HepG2 (cell line): ENCODE measurements at regions not wholly inside any gene's neighbourhood (a gene's known extent, or its start where the extent isn't known, plus 50 kb on each side); places are given as distances from the start of the nearest gene placed in this dataset.

ENCODE experiments used
- SIX1 ChIP-seq: sonication (generic); formaldehyde crosslinking; IDR thresholded peaks from 2 replicates; pipeline ENCODE4 v1.4.0; 2020; ENCODE audit warnings: missing genetic modification reagents, borderline replicate concordance
- TF ChIP-seq, protein P1 (sequence below): sonication (generic); formaldehyde crosslinking; IDR thresholded peaks from 2 replicates; pipeline ENCODE4 v1.4.0; 2020; ENCODE audit warnings: missing genetic modification reagents, borderline replicate concordance
- TF ChIP-seq, protein P2 (sequence below): sonication (generic); formaldehyde crosslinking; IDR thresholded peaks from 2 replicates; pipeline ENCODE4 v1.4.0; 2020; ENCODE audit warnings: missing genetic modification reagents

DNA sequence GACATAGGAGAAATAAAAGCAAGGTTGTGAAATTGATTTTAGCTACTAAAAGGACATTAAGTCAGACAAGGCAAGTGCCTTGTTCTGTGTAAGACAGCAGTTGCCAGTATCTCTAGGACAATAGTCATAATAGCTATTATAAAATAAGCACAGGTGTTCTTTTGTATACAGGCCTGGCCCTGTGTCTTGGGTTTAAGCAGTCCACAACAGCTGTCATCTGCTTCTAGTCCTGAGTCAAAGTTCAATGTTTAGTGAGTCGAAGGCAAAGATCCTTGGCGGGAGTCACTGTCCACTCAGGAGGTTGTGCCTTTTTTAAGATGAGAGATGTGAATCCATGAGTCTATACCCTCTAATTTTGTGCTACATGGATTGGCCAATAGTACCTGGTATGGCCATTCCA is 79.5 kb downstream of the SC5D start (continued):
- TF ChIP-seq, protein P1, sequence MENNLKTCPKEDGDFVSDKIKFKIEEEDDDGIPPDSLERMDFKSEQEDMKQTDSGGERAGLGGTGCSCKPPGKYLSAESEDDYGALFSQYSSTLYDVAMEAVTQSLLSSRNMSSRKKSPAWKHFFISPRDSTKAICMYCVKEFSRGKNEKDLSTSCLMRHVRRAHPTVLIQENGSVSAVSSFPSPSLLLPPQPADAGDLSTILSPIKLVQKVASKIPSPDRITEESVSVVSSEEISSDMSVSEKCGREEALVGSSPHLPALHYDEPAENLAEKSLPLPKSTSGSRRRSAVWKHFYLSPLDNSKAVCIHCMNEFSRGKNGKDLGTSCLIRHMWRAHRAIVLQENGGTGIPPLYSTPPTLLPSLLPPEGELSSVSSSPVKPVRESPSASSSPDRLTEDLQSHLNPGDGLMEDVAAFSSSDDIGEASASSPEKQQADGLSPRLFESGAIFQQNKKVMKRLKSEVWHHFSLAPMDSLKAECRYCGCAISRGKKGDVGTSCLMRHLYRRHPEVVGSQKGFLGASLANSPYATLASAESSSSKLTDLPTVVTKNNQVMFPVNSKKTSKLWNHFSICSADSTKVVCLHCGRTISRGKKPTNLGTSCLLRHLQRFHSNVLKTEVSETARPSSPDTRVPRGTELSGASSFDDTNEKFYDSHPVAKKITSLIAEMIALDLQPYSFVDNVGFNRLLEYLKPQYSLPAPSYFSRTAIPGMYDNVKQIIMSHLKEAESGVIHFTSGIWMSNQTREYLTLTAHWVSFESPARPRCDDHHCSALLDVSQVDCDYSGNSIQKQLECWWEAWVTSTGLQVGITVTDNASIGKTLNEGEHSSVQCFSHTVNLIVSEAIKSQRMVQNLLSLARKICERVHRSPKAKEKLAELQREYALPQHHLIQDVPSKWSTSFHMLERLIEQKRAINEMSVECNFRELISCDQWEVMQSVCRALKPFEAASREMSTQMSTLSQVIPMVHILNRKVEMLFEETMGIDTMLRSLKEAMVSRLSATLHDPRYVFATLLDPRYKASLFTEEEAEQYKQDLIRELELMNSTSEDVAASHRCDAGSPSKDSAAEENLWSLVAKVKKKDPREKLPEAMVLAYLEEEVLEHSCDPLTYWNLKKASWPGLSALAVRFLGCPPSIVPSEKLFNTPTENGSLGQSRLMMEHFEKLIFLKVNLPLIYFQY (CRISPR knock-in tag), result no peak
- no peak for TF ChIP-seq SIX1 (CRISPR knock-in tag)
- TF ChIP-seq, protein P2, sequence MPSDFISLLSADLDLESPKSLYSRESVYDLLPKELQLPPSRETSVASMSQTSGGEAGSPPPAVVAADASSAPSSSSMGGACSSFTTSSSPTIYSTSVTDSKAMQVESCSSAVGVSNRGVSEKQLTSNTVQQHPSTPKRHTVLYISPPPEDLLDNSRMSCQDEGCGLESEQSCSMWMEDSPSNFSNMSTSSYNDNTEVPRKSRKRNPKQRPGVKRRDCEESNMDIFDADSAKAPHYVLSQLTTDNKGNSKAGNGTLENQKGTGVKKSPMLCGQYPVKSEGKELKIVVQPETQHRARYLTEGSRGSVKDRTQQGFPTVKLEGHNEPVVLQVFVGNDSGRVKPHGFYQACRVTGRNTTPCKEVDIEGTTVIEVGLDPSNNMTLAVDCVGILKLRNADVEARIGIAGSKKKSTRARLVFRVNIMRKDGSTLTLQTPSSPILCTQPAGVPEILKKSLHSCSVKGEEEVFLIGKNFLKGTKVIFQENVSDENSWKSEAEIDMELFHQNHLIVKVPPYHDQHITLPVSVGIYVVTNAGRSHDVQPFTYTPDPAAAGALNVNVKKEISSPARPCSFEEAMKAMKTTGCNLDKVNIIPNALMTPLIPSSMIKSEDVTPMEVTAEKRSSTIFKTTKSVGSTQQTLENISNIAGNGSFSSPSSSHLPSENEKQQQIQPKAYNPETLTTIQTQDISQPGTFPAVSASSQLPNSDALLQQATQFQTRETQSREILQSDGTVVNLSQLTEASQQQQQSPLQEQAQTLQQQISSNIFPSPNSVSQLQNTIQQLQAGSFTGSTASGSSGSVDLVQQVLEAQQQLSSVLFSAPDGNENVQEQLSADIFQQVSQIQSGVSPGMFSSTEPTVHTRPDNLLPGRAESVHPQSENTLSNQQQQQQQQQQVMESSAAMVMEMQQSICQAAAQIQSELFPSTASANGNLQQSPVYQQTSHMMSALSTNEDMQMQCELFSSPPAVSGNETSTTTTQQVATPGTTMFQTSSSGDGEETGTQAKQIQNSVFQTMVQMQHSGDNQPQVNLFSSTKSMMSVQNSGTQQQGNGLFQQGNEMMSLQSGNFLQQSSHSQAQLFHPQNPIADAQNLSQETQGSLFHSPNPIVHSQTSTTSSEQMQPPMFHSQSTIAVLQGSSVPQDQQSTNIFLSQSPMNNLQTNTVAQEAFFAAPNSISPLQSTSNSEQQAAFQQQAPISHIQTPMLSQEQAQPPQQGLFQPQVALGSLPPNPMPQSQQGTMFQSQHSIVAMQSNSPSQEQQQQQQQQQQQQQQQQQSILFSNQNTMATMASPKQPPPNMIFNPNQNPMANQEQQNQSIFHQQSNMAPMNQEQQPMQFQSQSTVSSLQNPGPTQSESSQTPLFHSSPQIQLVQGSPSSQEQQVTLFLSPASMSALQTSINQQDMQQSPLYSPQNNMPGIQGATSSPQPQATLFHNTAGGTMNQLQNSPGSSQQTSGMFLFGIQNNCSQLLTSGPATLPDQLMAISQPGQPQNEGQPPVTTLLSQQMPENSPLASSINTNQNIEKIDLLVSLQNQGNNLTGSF (CRISPR knock-in tag), result no peak
